Brain microvascular endothelial cell (primary cell): ENCODE measurements at regions not wholly inside any gene's neighbourhood (a gene's known extent, or its start where the extent isn't known, plus 50 kb on each side); places are given as distances from the start of the nearest gene placed in this dataset.

Experiments
- DNase-seq: peaks from one replicate; pipeline ENCODE4 v3.0.0-alpha.2; 2020
- H3K27ac ChIP-seq: fragments of 250-450 bp; sonication (Bioruptor Pico); 2 replicates; pipeline ENCODE4 v1.5.1; 2020; ENCODE audit warnings: mild to moderate bottlenecking, moderate library complexity
- H3K27me3 ChIP-seq: fragments of 250-450 bp; sonication (Bioruptor Pico); replicated peaks from 2 replicates; pipeline ENCODE4 v1.5.1; 2020; ENCODE audit warnings: mild to moderate bottlenecking
- H3K36me3 ChIP-seq: fragments of 250-450 bp; sonication (Bioruptor Pico); replicated peaks from 2 replicates; pipeline ENCODE4 v1.5.1; 2020; ENCODE audit warnings: mild to moderate bottlenecking
- H3K4me3 ChIP-seq: 2 replicates; pipeline ENCODE4 v1.5.1; 2011; ENCODE audit warnings: low read depth, mild to moderate bottlenecking, control low read depth, low read length, moderate library complexity
- CTCF ChIP-seq: IDR thresholded peaks from 2 replicates; pipeline ENCODE4 v1.5.1; 2011; ENCODE audit warnings: low read depth, mild to moderate bottlenecking, moderate library complexity, low read length, control low read depth, inconsistent platforms; ENCODE audit errors: missing control alignments
- in situ Hi-C: cut with HindIII; loops from 2 replicates; pipeline ENCODE4 v1.10.0; 2017; ENCODE audit warnings: low sequenced_read_pairs, low pct_ligation_motif_present

- in situ Hi-C loops = no loop called here
- no peak overlapping the region for H3K27ac ChIP-seq
- no peaks in the 10 kb centered on the region for H3K36me3 ChIP-seq
- TF ChIP-seq CTCF = no peak
- DNase-seq = no peak
- H3K4me3 ChIP-seq = no peak overlapping the region
- H3K27me3 ChIP-seq = no peaks in the 10 kb centered on the region
These were observed 290.8 kb upstream of the MDGA2 start for GRCh38 chr14:47966076-47966810.

DNA sequence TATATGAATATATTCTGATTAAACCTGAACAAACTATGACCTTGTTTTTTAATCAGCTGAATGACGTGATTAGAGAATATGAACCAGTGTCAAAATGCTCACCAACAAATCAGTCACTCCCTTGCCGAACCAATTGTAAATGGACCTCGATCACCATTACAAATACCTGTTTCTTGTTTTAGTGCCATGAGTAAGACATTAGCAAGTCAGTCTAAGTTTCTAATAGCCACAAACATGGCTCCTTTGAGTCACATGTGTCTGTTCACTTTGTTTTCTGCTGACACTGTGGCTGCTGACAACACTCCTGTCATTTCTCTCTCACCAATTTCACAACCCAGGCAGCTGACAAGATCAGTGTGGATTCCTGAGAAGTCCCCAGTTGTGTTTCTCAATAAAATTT is 286.2 kb upstream of the MDGA2 start:
- Histone ChIP-seq H3K27ac (no peak overlapping the region), H3K27me3 (no peaks in the 10 kb centered on the region), H3K4me3 (no peak overlapping the region), H3K36me3 (no peaks in the 10 kb centered on the region)
- in situ Hi-C loops = no loop called here
- no peak for TF ChIP-seq CTCF
- DNase-seq = no peak

DNA sequence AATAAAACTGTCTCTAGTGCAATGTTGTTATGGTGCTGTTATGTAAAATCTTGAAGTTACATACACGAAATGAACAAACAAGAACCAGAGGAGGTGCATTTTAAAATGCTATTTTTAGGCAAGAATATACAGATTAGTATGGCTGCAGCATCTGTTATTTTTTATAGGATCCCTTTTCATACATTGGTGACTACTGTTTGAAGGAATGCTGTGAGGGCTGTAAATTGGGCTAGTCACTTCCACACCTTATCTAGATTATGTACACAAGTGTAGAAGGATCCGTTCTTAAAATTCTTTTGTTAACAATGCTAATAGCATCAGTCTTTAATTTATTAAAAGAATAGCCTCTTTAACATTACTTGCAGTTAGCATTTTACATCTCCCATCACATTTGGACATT is 284.3 kb upstream of the MDGA2 start:
- Histone ChIP-seq H3K27ac (no peak overlapping the region), H3K36me3 (no peaks in the 10 kb centered on the region), H3K27me3 (no peaks in the 10 kb centered on the region), H3K4me3 (no peak overlapping the region)
- TF ChIP-seq CTCF = no peak
- in situ Hi-C loops = no loop called here
- no peak for DNase-seq

DNA sequence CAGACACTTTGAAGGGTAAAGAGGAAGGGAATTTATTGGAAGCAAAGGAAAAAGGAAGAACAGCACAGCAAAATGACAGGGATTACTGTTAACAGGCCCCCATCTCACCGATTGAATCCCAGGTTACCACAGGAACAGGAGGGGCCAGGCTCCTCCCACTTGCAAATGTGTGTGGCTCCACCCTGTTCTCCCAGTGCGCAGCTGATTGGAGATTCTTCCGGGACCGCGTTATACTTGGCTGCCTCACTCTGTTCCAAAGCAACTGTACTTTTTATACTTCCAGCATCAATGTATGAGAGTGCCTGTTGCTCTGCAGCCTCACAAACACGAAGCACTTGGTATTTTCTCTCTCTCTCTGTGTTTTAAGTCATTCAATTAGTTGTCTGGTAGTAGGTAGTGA is 273.6 kb upstream of the MDGA2 start:
- no peak for DNase-seq
- in situ Hi-C loops = no loop called here
- H3K4me3 ChIP-seq = no peak overlapping the region
- no peaks in the 10 kb centered on the region for H3K36me3 ChIP-seq
- H3K27me3 ChIP-seq = no peaks in the 10 kb centered on the region
- no peak overlapping the region for H3K27ac ChIP-seq
- TF ChIP-seq CTCF = no peak

- no peaks in the 10 kb centered on the region for H3K36me3 ChIP-seq
- in situ Hi-C loops = no loop called here
- no peak for DNase-seq
- H3K27ac ChIP-seq = no peak overlapping the region
- TF ChIP-seq CTCF = no peak
- no peak overlapping the region for H3K4me3 ChIP-seq
- no peaks in the 10 kb centered on the region for H3K27me3 ChIP-seq
These were observed 259.9 kb upstream of the MDGA2 start for GRCh38 chr14:47935332-47935731.

GRCh38 chr14:47929334-47929733 is 253.9 kb upstream of the MDGA2 start:
- Histone ChIP-seq H3K27ac (no peak overlapping the region), H3K36me3 (no peaks in the 10 kb centered on the region)

More at GRCh38 chr14:47929334-47929733, 253.9 kb upstream of the MDGA2 start:
- in situ Hi-C loops = no loop called here
- Histone ChIP-seq H3K27me3 (no peaks in the 10 kb centered on the region), H3K4me3 (no peak overlapping the region)
- no peak for DNase-seq
- TF ChIP-seq CTCF = no peak
